Liver (tissue), 8 donors: ENCODE measurements at regions not wholly inside any gene's neighbourhood (a gene's known extent, or its start where the extent isn't known, plus 50 kb on each side); places are given as distances from the start of the nearest gene placed in this dataset.

ENCODE experiments used
- DNase-seq: peaks from one replicate; pipeline ENCODE4 v3.0.0-alpha.2; 2017; ENCODE audit warnings: low spot score
- H3K27ac ChIP-seq, 2 donors: one replicate each; pipeline ENCODE4 v1.7.0; 2013; ENCODE audit warnings: inconsistent platforms in 2 of 2, low read length in 2 of 2, control low read depth in 1 of 2, low read depth in 1 of 2, mild to moderate bottlenecking in 1 of 2
- H3K27me3 ChIP-seq, 4 donors: one replicate each; pipeline versions ENCODE4 v1.6.1 to v1.7.0; 2013; ENCODE audit warnings: low read length in 3 of 4, inconsistent platforms in 1 of 4, mild to moderate bottlenecking in 1 of 4, moderate library complexity in 1 of 4; ENCODE audit not compliant: control insufficient read depth in 4 of 4, insufficient read depth in 4 of 4
- H3K36me3 ChIP-seq, 4 donors: one replicate each; pipeline versions ENCODE4 v1.6.1 to v1.7.0; 2013; ENCODE audit warnings: low read length in 3 of 4, mild to moderate bottlenecking in 3 of 4, low read depth in 1 of 4, moderate library complexity in 1 of 4; ENCODE audit not compliant: control insufficient read depth in 4 of 4, insufficient read depth in 3 of 4
- H3K4me1 ChIP-seq, 4 donors: one replicate each; pipeline versions ENCODE4 v1.6.1 to v1.7.0; 2013; ENCODE audit warnings: low read length in 3 of 4, mild to moderate bottlenecking in 3 of 4, moderate library complexity in 1 of 4; ENCODE audit not compliant: control insufficient read depth in 4 of 4, insufficient read depth in 4 of 4
- H3K4me3 ChIP-seq, 3 donors: one replicate each; pipeline versions ENCODE4 v1.6.1 to v1.7.0; 2013; ENCODE audit warnings: low read length in 3 of 3, control low read depth in 1 of 3, low read depth in 1 of 3, mild to moderate bottlenecking in 1 of 3
- H3K9ac ChIP-seq, 2 donors: one replicate each; pipeline ENCODE4 v1.7.0; 2013; ENCODE audit warnings: low read length in 2 of 2, mild to moderate bottlenecking in 2 of 2, moderate library complexity in 2 of 2, control low read depth in 1 of 2, low read depth in 1 of 2
- H3K9me3 ChIP-seq, 4 donors: one replicate each; pipeline versions ENCODE4 v1.6.1 to v1.7.0; 2013; ENCODE audit warnings: low read length in 3 of 4; ENCODE audit not compliant: control insufficient read depth in 4 of 4
- ATF3 ChIP-seq: IDR thresholded peaks from 2 replicates; pipeline ENCODE4 v1.6.1; 2016; ENCODE audit warnings: antibody characterized with exemption
- CTCF ChIP-seq: fragments of 150-350 bp; IDR thresholded peaks from 2 replicates; pipeline ENCODE4 v1.5.1; 2017; ENCODE audit warnings: improper control_type of control experiment, low read depth, low read length; ENCODE audit not compliant: missing input control
- EGR1 ChIP-seq, 2 donors: IDR thresholded peaks; 2 replicates each; pipeline ENCODE4 v1.6.1; 2016 to 2018; ENCODE audit warnings: antibody characterized with exemption in 2 of 2, low read depth in 2 of 2
- FOXA1 ChIP-seq: IDR thresholded peaks from 2 replicates; pipeline ENCODE4 v1.6.1; 2016; ENCODE audit warnings: antibody characterized with exemption
- GABPA ChIP-seq, 2 donors: IDR thresholded peaks in 1 of 2; conservative IDR thresholded peaks in 1 of 2; 2 replicates each; pipeline ENCODE4 v1.6.1; 2016; ENCODE audit warnings: antibody characterized with exemption in 2 of 2, mild to moderate bottlenecking in 1 of 2, moderate library complexity in 1 of 2
- HNF4A ChIP-seq, 2 donors: conservative IDR thresholded peaks; 2 replicates each; pipeline ENCODE4 v1.6.1; 2016; ENCODE audit warnings: antibody characterized with exemption in 2 of 2, mild to moderate bottlenecking in 2 of 2
- HNF4G ChIP-seq: IDR thresholded peaks from 2 replicates; pipeline ENCODE4 v1.6.1; 2016; ENCODE audit warnings: antibody characterized with exemption
- JUND ChIP-seq, 2 donors: IDR thresholded peaks; 2 replicates each; pipeline ENCODE4 v1.6.1; 2016; ENCODE audit warnings: antibody characterized with exemption in 2 of 2
- MAX ChIP-seq: IDR thresholded peaks from 2 replicates; pipeline ENCODE4 v1.6.1; 2016; ENCODE audit warnings: antibody characterized with exemption
- NR2F2 ChIP-seq: IDR thresholded peaks from 2 replicates; pipeline ENCODE4 v1.6.1; 2016; ENCODE audit warnings: antibody characterized with exemption
- RAD21 ChIP-seq, 2 donors: IDR thresholded peaks; 2 replicates each; pipeline ENCODE4 v1.6.1; 2016; ENCODE audit warnings: antibody characterized with exemption in 2 of 2, mild to moderate bottlenecking in 2 of 2
- REST ChIP-seq: IDR thresholded peaks from 2 replicates; pipeline ENCODE4 v1.6.1; 2016; ENCODE audit warnings: antibody characterized with exemption, mild to moderate bottlenecking
- RXRA ChIP-seq, 2 donors: IDR thresholded peaks; 2 replicates each; pipeline ENCODE4 v1.6.1; 2017 to 2018; ENCODE audit warnings: antibody characterized with exemption in 2 of 2, mild to moderate bottlenecking in 1 of 2
- SP1 ChIP-seq: IDR thresholded peaks from 2 replicates; pipeline ENCODE4 v1.6.1; 2018; ENCODE audit warnings: antibody characterized with exemption, mild to moderate bottlenecking
- YY1 ChIP-seq: IDR thresholded peaks from 2 replicates; pipeline ENCODE4 v1.6.1; 2016; ENCODE audit warnings: antibody characterized with exemption, mild to moderate bottlenecking
- ZBTB33 ChIP-seq: IDR thresholded peaks from 2 replicates; pipeline ENCODE4 v1.6.1; 2016; ENCODE audit warnings: antibody characterized with exemption
- WGBS: extraction: QIAGEN DNeasy Blood & Tissue Kit; methylation state at CpG from one replicate; pipeline ENCODE4 v1.1.7; 2013; 5-methylcytosine and 5-hydroxymethylcytosine counted together
- donor health status: healthy.
- donor health status: healthy.
- donor health status: healthy.
- donor health status: healthy.
- donor health status: healthy.

GRCh38 chr15:93515256-93516051, 426.4 kb upstream of the RGMA start:
- TF ChIP-seq CTCF (no peak), ZBTB33 (no peak), JUND (IDR thresholded peaks at IDR 0.05) (no peak), YY1 (no peak), RAD21 (IDR thresholded peaks at IDR 0.05) (no peak), HNF4G (no peak), REST (no peak), HNF4A (conservative IDR thresholded peaks at IDR 0.05) (no peak), NR2F2 (no peak), SP1 (no peak)
- Histone ChIP-seq H3K36me3 (no peaks in the 10 kb centered on the region), H3K4me3 (no peak overlapping the region), H3K4me1 (no peaks in the 10 kb centered on the region), H3K27me3 (no peaks in the 10 kb centered on the region), H3K9me3 (peaks cover 0 to 2% (median 0%) of the 10 kb centered on the region in 4 donors), H3K9ac (no peak overlapping the region), H3K27ac (no peak overlapping the region)
- WGBS = 69% methylated on average over 5 of the region's 5 CpGs
- no peak for DNase-seq

GRCh38 chr15:93506646-93507045, 417.6 kb upstream of the RGMA start:
- H3K4me1 ChIP-seq = no peaks in the 10 kb centered on the region
- H3K36me3 ChIP-seq = no peaks in the 10 kb centered on the region
- no peaks in the 10 kb centered on the region for H3K9me3 ChIP-seq
- H3K9ac ChIP-seq = no peak overlapping the region
- DNase-seq = no peak
- peaks cover 0 to 4% (median 0%) of the 10 kb centered on the region in 4 donors for H3K27me3 ChIP-seq
- 80% methylated on average over 11 of the region's 11 CpGs for WGBS
- no peak overlapping the region for H3K4me3 ChIP-seq
- H3K27ac ChIP-seq = no peak overlapping the region
- no peak for TF ChIP-seq JUND (IDR thresholded peaks at IDR 0.05)
- TF ChIP-seq EGR1 (IDR thresholded peaks at IDR 0.05; ENCODE audit: low read depth in 2 of 2) = no peak
- TF ChIP-seq MAX = no peak
- no peak for TF ChIP-seq YY1
- TF ChIP-seq HNF4A (conservative IDR thresholded peaks at IDR 0.05) = no peak
- TF ChIP-seq GABPA (IDR thresholded peaks at IDR 0.05 in 1 of 2, conservative IDR thresholded peaks at IDR 0.05 in 1 of 2) = no peak
- no peak for TF ChIP-seq REST
- no peak for TF ChIP-seq RAD21 (IDR thresholded peaks at IDR 0.05)
- no peak for TF ChIP-seq HNF4G
- no peak for TF ChIP-seq ATF3
- no peak for TF ChIP-seq FOXA1
- TF ChIP-seq RXRA (IDR thresholded peaks at IDR 0.05) = no peak
- TF ChIP-seq NR2F2 = no peak
